Germinal center (tissue), 1 donor: ENCODE measurements at regions not wholly inside any gene's neighbourhood (a gene's known extent, or its start where the extent isn't known, plus 50 kb on each side); places are given as distances from the start of the nearest gene placed in this dataset.
"Not testable (repeated sequence)": the region's sequence is repeated elsewhere in the genome, so short reads cannot be mapped to it uniquely, and the experiment has no call there.

Experiments
- DNase-seq: peaks from one replicate; pipeline ENCODE4 v3.0.0; 2012; ENCODE audit warnings: mixed read lengths, low spot score

DNA sequence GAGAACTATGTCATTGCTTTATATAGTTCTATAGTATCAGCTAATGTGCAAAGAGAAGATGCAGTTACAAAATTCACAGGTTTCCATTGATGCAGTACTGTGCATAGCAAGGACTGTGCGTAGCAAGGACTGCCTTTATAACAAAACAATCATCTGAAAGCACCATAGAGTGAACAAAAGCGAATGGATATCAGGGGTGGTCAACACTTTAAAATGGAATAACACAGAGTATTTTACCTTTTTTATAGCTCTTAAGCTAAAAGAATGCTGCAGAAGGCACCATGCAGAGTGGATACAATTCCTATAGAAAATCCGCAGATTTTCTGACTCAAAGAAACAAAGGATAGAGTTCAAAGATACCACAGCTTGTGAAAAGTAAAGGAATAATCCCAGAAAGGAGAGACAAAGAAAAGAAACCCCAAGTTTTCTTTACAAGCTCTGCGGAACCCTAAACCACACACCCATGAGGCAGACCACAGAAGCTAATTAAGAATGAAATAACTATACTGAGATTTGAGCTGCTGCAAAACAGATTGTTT is 229.9 kb upstream of the DTNA start:
- DNase-seq, result no peak

GRCh38 chr18:34482204-34482603 is 227.9 kb upstream of the DTNA start:
- no peak for DNase-seq

DNA sequence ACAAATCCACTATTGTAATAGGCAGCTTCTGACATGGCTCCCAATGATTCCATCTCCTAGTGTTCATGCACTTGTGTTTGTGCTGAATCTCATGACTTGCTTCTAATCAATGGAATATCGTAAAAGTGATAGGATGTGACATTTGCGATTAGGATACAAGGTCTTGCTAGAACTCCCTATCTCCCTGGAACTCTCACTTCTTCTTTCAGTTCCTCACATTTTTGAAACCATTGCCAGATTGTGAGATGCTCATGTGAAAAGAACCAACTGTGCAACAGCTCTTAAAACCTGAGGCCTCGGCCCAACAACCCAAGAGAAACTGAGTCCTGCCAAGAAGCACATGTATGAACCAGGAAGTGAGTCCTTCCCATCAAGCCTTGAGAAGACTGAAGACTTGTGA is 226.9 kb upstream of the DTNA start:
- no peak for DNase-seq

GRCh38 chr18:34491719-34492118 is 218.4 kb upstream of the DTNA start:
- DNase-seq, result no peak

DNA sequence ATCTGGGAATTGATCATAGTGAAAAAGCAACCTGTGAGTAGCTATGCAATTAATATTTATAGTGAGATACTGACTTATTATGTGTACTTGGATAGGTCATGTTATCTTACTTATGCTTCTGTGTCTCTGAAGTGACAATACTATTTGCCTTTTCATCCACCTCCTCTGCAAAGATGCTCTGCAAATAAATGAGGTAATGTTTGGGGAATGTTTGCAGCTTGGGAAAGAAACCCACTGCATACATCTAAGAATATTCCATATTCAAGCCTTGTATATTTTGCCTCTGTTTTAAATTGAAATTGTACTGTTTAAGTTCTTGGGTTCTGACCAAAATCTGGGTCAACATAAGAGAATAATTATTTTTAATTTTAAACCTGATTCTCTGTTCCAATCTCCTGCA is 217.4 kb upstream of the DTNA start:
- DNase-seq, result no peak

DNA sequence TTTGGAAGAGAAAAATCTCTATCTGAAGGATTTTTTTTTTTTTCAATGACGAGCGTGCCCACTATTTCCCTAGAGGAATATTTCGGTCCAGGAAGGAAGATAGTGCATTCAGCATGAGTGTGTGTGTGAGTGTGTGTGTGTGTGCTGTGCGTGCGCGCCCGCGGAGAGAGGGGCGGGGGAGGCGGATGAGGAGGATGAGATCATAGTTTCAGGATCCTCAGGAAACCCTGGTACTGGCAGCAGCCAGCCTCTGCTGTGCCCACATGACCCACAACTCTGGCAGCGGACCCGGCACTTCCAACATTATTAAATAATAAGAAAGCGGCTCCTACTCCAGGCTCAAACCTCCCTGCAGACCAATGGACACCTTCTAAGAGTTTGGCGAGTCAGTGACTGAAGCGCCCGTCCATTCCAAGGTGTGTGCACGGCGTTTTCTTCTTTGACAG is 217.0 kb upstream of the DTNA start:
- DNase-seq, result no peak

DNA sequence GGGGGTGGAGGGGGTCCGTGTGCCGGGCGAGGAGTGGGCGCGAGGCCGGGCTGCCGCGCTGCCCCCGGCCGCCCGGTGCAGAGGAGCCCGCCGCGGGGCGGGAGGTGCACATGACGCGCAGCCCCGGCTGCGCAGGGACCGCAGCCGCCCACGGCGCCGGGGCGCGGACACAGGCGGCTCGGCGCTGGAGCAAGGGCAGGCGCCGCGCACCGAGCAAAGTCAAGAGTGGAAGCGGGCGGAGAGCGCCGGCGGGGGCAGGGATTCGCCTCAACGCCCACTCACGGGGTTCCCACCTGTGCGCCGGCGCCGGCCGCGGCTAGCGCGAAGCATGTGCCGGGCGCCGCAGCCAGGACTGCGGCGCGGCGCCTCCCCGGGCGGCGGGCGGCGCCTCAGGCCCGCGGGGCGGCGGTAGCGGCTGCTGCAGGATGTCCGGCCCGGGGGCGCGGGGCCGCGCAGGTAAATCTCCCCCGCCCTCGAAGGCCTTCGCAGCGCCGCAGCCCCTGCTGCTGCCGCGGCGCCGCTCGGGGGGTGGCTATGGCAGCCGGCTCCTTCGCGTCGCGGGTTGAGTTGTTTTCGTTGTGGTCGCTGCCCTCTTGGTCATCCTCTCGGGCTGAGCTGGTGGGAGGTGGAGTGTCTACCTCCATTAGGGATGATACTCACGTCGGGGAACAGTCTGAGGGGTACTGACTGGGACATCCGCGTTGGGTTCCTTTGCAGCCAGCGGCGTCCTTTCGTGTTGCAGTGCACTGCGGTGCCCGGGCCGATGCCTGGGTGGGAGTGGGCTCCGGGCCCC is 216.3 kb upstream of the DTNA start:
- peak; percentile 8 for DNase-seq

DNA sequence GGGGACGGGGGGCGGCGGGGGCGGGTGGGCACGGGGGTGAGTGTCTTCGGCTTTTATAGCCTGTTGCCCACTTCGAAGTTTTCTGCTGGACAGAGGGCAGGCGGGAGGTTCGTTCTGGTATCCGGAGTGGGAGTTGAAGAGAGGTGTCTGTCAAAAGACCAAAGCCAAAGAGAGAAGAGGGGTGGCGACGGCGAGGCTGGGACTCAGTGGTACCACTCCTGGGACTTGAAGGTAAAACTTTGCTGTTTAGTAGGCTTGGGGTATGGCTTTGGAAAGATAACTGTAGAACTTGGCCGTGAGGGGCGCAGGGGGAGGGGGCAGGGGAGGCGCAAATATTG is 215.8 kb upstream of the DTNA start:
- no peak for DNase-seq

GRCh38 chr18:34495506-34495905 is 214.6 kb upstream of the DTNA start:
- DNase-seq, result no peak

GRCh38 chr18:34501553-34501952 is 208.5 kb upstream of the DTNA start:
- no peak for DNase-seq

DNA sequence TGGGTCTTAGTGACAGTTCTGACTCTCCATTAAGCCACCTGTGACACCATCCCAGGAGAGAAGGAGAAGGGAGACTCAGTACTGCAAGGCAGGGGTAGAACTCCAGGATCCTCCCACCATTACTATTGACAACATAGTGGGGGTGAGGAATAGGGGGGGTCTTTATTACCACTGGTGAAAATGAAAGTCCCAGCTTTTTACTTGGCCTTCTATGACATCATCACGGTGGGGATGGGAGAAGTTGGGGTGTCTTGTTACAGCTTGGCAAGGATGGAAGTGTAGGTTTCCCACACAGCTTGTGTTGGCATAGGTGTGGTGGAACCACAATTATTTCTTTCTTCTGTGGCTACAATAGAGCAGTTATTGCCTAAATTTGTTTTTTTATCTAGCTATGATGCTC is 203.9 kb upstream of the DTNA start:
- no peak for DNase-seq

GRCh38 chr18:34509163-34509562 is 200.9 kb upstream of the DTNA start:
- DNase-seq, result no peak

- DNase-seq, result no peak
Observed at GRCh38 chr18:34509879-34510586, 200.1 kb upstream of the DTNA start.

- DNase-seq, result no peak
Observed at GRCh38 chr18:34510926-34511325, 199.2 kb upstream of the DTNA start.

DNA sequence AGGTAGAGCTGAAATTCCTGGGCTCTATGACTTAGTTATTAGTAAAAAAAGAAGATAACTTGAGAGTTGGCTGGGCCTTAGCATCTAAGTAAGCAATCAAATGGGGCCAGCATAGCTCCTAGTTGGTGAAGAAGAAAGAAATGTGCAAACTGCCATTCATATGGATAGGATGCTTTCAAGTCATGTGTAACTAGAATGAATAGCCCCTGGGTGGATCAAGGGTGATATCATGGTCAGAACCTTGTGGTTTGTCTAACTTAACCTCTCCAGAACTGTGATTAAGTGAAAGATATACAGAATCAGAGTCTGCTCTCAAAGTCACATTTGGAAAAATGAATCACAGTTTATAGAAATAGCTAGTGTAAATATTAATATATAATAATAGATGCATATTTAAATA is 198.7 kb upstream of the DTNA start:
- no peak for DNase-seq

DNA sequence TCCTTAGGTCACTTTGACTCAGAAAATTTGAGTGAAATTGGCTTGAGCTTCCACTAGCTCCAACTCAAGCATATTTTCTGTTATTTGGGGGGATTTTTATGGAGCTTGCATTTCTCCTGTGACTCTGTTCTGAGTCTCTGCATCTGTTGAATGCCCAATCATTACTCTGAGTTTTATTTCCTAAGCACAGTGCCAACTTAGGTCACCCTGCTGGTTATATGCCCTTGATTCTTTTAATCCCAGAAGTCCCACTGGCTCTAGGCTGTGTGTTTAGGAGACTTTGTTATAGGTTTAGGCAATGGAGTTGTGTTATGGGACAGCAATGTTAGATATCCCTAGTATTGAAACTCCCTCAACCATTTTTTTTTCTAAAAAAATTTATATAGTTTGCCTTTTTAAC is 198.2 kb upstream of the DTNA start:
- no peak for DNase-seq

- no peak for DNase-seq
Observed at GRCh38 chr18:34514238-34514637, 195.9 kb upstream of the DTNA start.

- no peak for DNase-seq
Observed at GRCh38 chr18:34514957-34515356, 195.1 kb upstream of the DTNA start.

DNA sequence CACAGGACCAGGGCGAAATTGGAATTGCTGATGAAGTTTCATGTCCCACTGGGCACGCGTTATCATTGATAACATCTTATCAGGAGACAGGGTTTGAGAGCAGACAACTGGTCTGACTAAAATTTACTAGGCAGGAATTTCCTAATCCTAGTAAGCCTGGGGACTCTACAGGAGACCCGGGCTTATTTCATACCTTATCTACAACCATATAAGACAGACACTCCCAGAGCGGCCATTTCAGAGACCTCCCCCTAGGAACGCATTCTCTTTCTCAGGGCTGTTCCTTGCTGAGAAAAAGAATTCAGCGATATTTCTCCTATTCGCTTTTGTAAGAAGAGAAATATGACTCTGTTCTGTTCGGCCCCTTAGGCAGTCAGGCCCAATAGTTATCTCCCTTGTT is 193.7 kb upstream of the DTNA start:
- not testable (repeated sequence) for DNase-seq

- DNase-seq, result not testable (repeated sequence)
Observed at GRCh38 chr18:34516996-34517395, 193.1 kb upstream of the DTNA start.

DNA sequence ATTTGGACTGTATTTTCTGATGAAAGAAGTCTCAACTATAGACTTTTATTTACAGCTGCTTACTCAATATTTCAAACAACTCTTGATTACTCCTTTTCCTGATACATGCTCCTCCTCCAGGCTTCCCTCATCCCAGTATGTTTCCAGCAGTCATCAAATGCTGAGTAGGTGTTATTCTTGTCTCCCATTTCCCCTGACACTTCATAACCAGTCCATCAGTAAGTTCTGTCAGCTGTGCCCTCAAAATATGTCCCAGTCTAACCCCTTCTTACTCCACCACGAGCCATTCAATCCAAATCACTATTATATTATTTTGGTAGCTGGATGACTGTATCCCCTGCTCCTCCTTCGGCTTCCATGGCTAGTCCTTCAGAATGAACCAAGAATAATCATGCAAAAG is 189.1 kb upstream of the DTNA start:
- no peak for DNase-seq

DNA sequence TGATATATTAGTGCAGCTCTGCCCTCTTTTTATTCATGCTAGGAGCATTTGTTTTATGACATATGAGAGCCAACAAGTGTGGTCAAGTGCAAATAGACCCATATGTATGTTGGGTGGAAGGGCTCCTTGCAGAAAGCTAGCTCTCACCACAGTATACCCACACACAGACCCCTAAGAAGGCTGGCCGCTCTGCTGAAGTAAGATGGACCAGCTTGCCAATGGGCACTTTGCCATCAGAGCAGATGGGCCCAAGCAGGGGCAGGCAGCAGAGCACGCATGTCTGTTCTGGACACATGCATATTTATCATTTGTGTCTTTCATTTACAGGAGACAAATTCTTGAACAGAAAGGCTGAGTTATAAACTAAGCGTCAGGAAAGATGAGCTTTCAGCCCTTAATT is 187.5 kb upstream of the DTNA start:
- no peak for DNase-seq

- DNase-seq, result no peak
Observed at GRCh38 chr18:34525244-34525643, 184.9 kb upstream of the DTNA start.

GRCh38 chr18:34528177-34528576 is 181.9 kb upstream of the DTNA start:
- DNase-seq, result no peak
